ENCODE measurements at regions not wholly inside any gene's neighbourhood (a gene's known extent, or its start where the extent isn't known, plus 50 kb on each side); places are given as distances from the start of the nearest gene placed in this dataset.
"Not testable (repeated sequence)": the region's sequence is repeated elsewhere in the genome, so short reads cannot be mapped to it uniquely, and the experiment has no call there.

GRCh38 chrX:96126182-96126581, 558.5 kb upstream of the DIAPH2 start:
- no peaks in the 10 kb centered on the region for H3K36me3 Mint-ChIP-seq (ENCODE audit: low read depth)
- no peaks in the 10 kb centered on the region for H3K36me3 ChIP-seq (ENCODE audit: control insufficient read depth, insufficient read depth, low read length)
- no peak overlapping the region for H3K27ac Mint-ChIP-seq
- peak; percentile 60 for TF ChIP-seq CTCF (conservative IDR thresholded peaks at IDR 0.05)
- H3K4me3 Mint-ChIP-seq, result no peak overlapping the region
- H3K27me3 ChIP-seq (ENCODE audit: control insufficient read depth, insufficient read depth, low read length, poor library complexity, severe bottlenecking), result no peaks in the 10 kb centered on the region
- no peaks in the 10 kb centered on the region for H3K9me3 ChIP-seq (ENCODE audit: control insufficient read depth, low read length)
- H3K4me1 ChIP-seq (ENCODE audit: control insufficient read depth, insufficient read depth, low read length), result no peaks in the 10 kb centered on the region
- H3K27ac ChIP-seq (ENCODE audit: low read depth, low read length), result no peak overlapping the region
- no peak overlapping the region for H3K4me3 ChIP-seq (ENCODE audit: low read length)
- H3K9me3 Mint-ChIP-seq, result no peaks in the 10 kb centered on the region
- no peak overlapping the region for H3K9ac ChIP-seq (ENCODE audit: extremely low read depth, low read length, poor library complexity, severe bottlenecking)
- no peaks in the 10 kb centered on the region for H3K27me3 Mint-ChIP-seq (ENCODE audit: insufficient read depth)
- H3K4me1 Mint-ChIP-seq, result no peaks in the 10 kb centered on the region
- DNase-seq, result no peak

- not testable (repeated sequence) for H3K27me3 Mint-ChIP-seq (ENCODE audit: insufficient read depth); H3K4me1 Mint-ChIP-seq; H3K4me3 Mint-ChIP-seq; H3K36me3 ChIP-seq (ENCODE audit: control insufficient read depth, insufficient read depth, low read length); DNase-seq; H3K27ac Mint-ChIP-seq; H3K27ac ChIP-seq (ENCODE audit: low read depth, low read length); H3K9me3 Mint-ChIP-seq; H3K9me3 ChIP-seq (ENCODE audit: control insufficient read depth, low read length); H3K4me3 ChIP-seq (ENCODE audit: low read length); H3K4me1 ChIP-seq (ENCODE audit: control insufficient read depth, insufficient read depth, low read length); H3K27me3 ChIP-seq (ENCODE audit: control insufficient read depth, insufficient read depth, low read length, poor library complexity, severe bottlenecking); H3K9ac ChIP-seq (ENCODE audit: extremely low read depth, low read length, poor library complexity, severe bottlenecking); H3K36me3 Mint-ChIP-seq (ENCODE audit: low read depth)
- 95 to 100% methylated on average over 3 to 5 of the region's 5 CpGs for WGBS, 2 experiments (ENCODE audit: insufficient coverage in 1 of 2, insufficient read length in 1 of 2)
These were observed 556.6 kb upstream of the DIAPH2 start for GRCh38 chrX:96128058-96128457.

- Mint-ChIP-seq H3K36me3 (ENCODE audit: low read depth) (no peaks in the 10 kb centered on the region), H3K4me3 (no peak overlapping the region), H3K9me3 (no peaks in the 10 kb centered on the region), H3K27ac (no peak overlapping the region), H3K4me1 (peaks cover 5% of the 10 kb centered on the region), H3K27me3 (ENCODE audit: insufficient read depth) (no peaks in the 10 kb centered on the region)
- WGBS, 2 experiments (ENCODE audit: insufficient coverage in 1 of 2, insufficient read length in 1 of 2), result no CpG with 5 or more reads among the region's 1 CpG
- no peak overlapping the region for H3K4me3 ChIP-seq (ENCODE audit: low read length)
- no peaks in the 10 kb centered on the region for H3K27me3 ChIP-seq (ENCODE audit: control insufficient read depth, insufficient read depth, low read length, poor library complexity, severe bottlenecking)
- no peaks in the 10 kb centered on the region for H3K9me3 ChIP-seq (ENCODE audit: control insufficient read depth, low read length)
- no peaks in the 10 kb centered on the region for H3K4me1 ChIP-seq (ENCODE audit: control insufficient read depth, insufficient read depth, low read length)
- H3K9ac ChIP-seq (ENCODE audit: extremely low read depth, low read length, poor library complexity, severe bottlenecking), result no peak overlapping the region
- H3K27ac ChIP-seq (ENCODE audit: low read depth, low read length), result no peak overlapping the region
- no peak for DNase-seq
- H3K36me3 ChIP-seq (ENCODE audit: control insufficient read depth, insufficient read depth, low read length), result no peaks in the 10 kb centered on the region
- TF ChIP-seq CTCF (conservative IDR thresholded peaks at IDR 0.05), result no peak
These were observed 543.8 kb upstream of the DIAPH2 start for GRCh38 chrX:96140796-96141195.

- Mint-ChIP-seq H3K27me3 (ENCODE audit: insufficient read depth) (no peaks in the 10 kb centered on the region), H3K27ac (no peak overlapping the region), H3K36me3 (ENCODE audit: low read depth) (no peaks in the 10 kb centered on the region), H3K9me3 (peaks cover 4% of the 10 kb centered on the region), H3K4me1 (no peaks in the 10 kb centered on the region), H3K4me3 (no peak overlapping the region)
- TF ChIP-seq CTCF (conservative IDR thresholded peaks at IDR 0.05), result no peak
- H3K4me1 ChIP-seq (ENCODE audit: control insufficient read depth, insufficient read depth, low read length), result no peaks in the 10 kb centered on the region
- no peak overlapping the region for H3K27ac ChIP-seq (ENCODE audit: low read depth, low read length)
- no peaks in the 10 kb centered on the region for H3K27me3 ChIP-seq (ENCODE audit: control insufficient read depth, insufficient read depth, low read length, poor library complexity, severe bottlenecking)
- H3K36me3 ChIP-seq (ENCODE audit: control insufficient read depth, insufficient read depth, low read length), result no peaks in the 10 kb centered on the region
- no peak overlapping the region for H3K9ac ChIP-seq (ENCODE audit: extremely low read depth, low read length, poor library complexity, severe bottlenecking)
- no peak for DNase-seq
- H3K4me3 ChIP-seq (ENCODE audit: low read length), result no peak overlapping the region
- no peaks in the 10 kb centered on the region for H3K9me3 ChIP-seq (ENCODE audit: control insufficient read depth, low read length)
These were observed 537.0 kb upstream of the DIAPH2 start for GRCh38 chrX:96147681-96148080.
